ENCODE measurements at regions not wholly inside any gene's neighbourhood (a gene's known extent, or its start where the extent isn't known, plus 50 kb on each side); places are given as distances from the start of the nearest gene placed in this dataset.

GRCh38 chr13:61712621-61713020 lies 297.0 kb upstream of the PCDH20 start:
- Histone ChIP-seq H2AK9ac (replicated peaks; ENCODE audit: low read depth, low read length, poor library complexity) (no peak overlapping the region), H2BK5ac (ENCODE audit: low read depth, low read length, poor library complexity, severe bottlenecking) (no peak overlapping the region), H3K14ac (replicated peaks; ENCODE audit: low read depth, low read length) (no peak overlapping the region), H3K4me1 (ENCODE audit: control insufficient read depth, insufficient read depth, low read length) (no peaks in the 10 kb centered on the region), H4K8ac (ENCODE audit: low read depth in 2 of 2, low read length in 2 of 2) (no peak overlapping the region), H2BK20ac (ENCODE audit: low read depth, low read length) (no peak overlapping the region), H3K27me3 (ENCODE audit: control insufficient read depth, insufficient read depth, low read length) (no peaks in the 10 kb centered on the region), H3K27ac (ENCODE audit: insufficient read depth, low read length) (no peak overlapping the region), H3K79me1 (ENCODE audit: low read depth in 1 of 2, low read length in 2 of 2) (no peaks in the 10 kb centered on the region), H3K4me2 (ENCODE audit: low read depth, low read length) (no peak overlapping the region), H3K9ac (ENCODE audit: low read depth, low read length) (no peak overlapping the region), H3K23ac (ENCODE audit: low read depth, low read length) (no peak overlapping the region), H2AK5ac (ENCODE audit: low read depth, low read length) (no peak overlapping the region), H4K5ac (ENCODE audit: low read depth, low read length) (no peak overlapping the region), H3K4ac (ENCODE audit: low read depth, low read length) (no peak overlapping the region), H2AFZ (replicated peaks; ENCODE audit: low read length, poor library complexity) (no peak overlapping the region), H3K4me3 (ENCODE audit: insufficient read depth, low read depth, low read length) (no peak overlapping the region), H3K56ac (ENCODE audit: extremely low read depth, insufficient read depth, low read length) (no peak overlapping the region), H3K18ac (ENCODE audit: low read depth, low read length) (no peak overlapping the region), H2BK15ac (ENCODE audit: low read depth, low read length) (no peak overlapping the region), H3K9me1 (ENCODE audit: insufficient read depth, low read length) (no peaks in the 10 kb centered on the region), H3K9me3 (ENCODE audit: control insufficient read depth, insufficient read depth, low read length) (peaks cover 7% of the 10 kb centered on the region; the same call in 1 of the 2 replicates), H4K91ac (ENCODE audit: insufficient read depth, low read depth, low read length) (no peak overlapping the region), H2BK120ac (ENCODE audit: low read depth, low read length) (no peak overlapping the region), H4K20me1 (ENCODE audit: insufficient read depth, low read length) (no peaks in the 10 kb centered on the region), H3K36me3 (ENCODE audit: control insufficient read depth, insufficient read depth, low read length) (no peaks in the 10 kb centered on the region)
- ATAC-seq (ENCODE audit: low read depth) (no peak), DNase-seq (no peak)
- in situ Hi-C loops (cut with MboI; ENCODE audit: low sequenced_read_pairs) (no loop called here), intact Hi-C loops (cut with micrococcal nuclease) (no loop called here), dilution Hi-C loops (cut with HindIII; ENCODE audit: low sequenced_read_pairs, unreplicated experiment) (no loop called here)
- no TSS peak for BruUV-seq (replicated peaks)
- ChIA-PET POLR2A (ENCODE audit: unreplicated experiment) (interaction anchor here (0.5 kb wide), 1 partner anchor 111 kb away, joined by 5 read pairs; no protein-coding TSS in a partner anchor), CTCF (no interaction called here)
- TF ChIP-seq RCOR1 (IDR thresholded peaks at IDR 0.05; ENCODE audit: insufficient replicate concordance, low read length) (no peak), NFE2L2 (IDR thresholded peaks at IDR 0.05; ENCODE audit: low read depth, low read length) (no peak), MAZ (IDR thresholded peaks at IDR 0.05; ENCODE audit: borderline replicate concordance, low read depth, low read length) (no peak), RAD21 (IDR thresholded peaks at IDR 0.05; ENCODE audit: low read length) (no peak), BHLHE40 (IDR thresholded peaks at IDR 0.05; ENCODE audit: low read depth, low read length) (no peak), CEBPB (IDR thresholded peaks at IDR 0.05; ENCODE audit: low read depth, low read length) (no peak), FOS (IDR thresholded peaks at IDR 0.05; ENCODE audit: low read depth, low read length) (no peak), SMC3 (IDR thresholded peaks at IDR 0.05; ENCODE audit: low read depth, low read length) (no peak), POLR2A (IDR thresholded peaks at IDR 0.05; ENCODE audit: low read depth, low read length) (no peak), RFX5 (IDR thresholded peaks at IDR 0.05; ENCODE audit: low read depth, low read length) (no peak), CHD1 (IDR thresholded peaks at IDR 0.05; ENCODE audit: low read depth, low read length) (no peak), ELK1 (IDR thresholded peaks at IDR 0.05; ENCODE audit: borderline replicate concordance, low read depth, low read length) (no peak), USF2 (IDR thresholded peaks at IDR 0.05; ENCODE audit: low read depth, low read length) (no peak), MXI1 (IDR thresholded peaks at IDR 0.05; ENCODE audit: borderline replicate concordance, low read depth, low read length) (no peak), MAFK (IDR thresholded peaks at IDR 0.05; ENCODE audit: low read depth, low read length) (no peak)
- TF ChIP-seq, protein P1, sequence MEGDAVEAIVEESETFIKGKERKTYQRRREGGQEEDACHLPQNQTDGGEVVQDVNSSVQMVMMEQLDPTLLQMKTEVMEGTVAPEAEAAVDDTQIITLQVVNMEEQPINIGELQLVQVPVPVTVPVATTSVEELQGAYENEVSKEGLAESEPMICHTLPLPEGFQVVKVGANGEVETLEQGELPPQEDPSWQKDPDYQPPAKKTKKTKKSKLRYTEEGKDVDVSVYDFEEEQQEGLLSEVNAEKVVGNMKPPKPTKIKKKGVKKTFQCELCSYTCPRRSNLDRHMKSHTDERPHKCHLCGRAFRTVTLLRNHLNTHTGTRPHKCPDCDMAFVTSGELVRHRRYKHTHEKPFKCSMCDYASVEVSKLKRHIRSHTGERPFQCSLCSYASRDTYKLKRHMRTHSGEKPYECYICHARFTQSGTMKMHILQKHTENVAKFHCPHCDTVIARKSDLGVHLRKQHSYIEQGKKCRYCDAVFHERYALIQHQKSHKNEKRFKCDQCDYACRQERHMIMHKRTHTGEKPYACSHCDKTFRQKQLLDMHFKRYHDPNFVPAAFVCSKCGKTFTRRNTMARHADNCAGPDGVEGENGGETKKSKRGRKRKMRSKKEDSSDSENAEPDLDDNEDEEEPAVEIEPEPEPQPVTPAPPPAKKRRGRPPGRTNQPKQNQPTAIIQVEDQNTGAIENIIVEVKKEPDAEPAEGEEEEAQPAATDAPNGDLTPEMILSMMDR (conservative IDR thresholded peaks at IDR 0.05; ENCODE audit: low read depth, low read length) = no peak
- no CpG with 5 or more reads among the region's 1 CpG for WGBS, 2 experiments (ENCODE audit: extremely low coverage in 2 of 2, insufficient read length in 1 of 2)
